PC-9 (cell line): ENCODE measurements at regions not wholly inside any gene's neighbourhood (a gene's known extent, or its start where the extent isn't known, plus 50 kb on each side); places are given as distances from the start of the nearest gene placed in this dataset.

Experiments
- EZH2 ChIP-seq: fragments of 200-600 bp; sonication (generic); IDR thresholded peaks from 2 replicates; pipeline ENCODE4 v1.8.0; 2017; ENCODE audit warnings: antibody characterized with exemption, low read depth
- TF ChIP-seq, protein P1 (sequence below): fragments of 200-600 bp; sonication (generic); conservative IDR thresholded peaks from 2 replicates; pipeline ENCODE4 v1.6.1; 2017; ENCODE audit warnings: mixed run types, antibody characterized with exemption, mild to moderate bottlenecking, moderate library complexity

- TF ChIP-seq EZH2 = no peak
- TF ChIP-seq, protein P1, sequence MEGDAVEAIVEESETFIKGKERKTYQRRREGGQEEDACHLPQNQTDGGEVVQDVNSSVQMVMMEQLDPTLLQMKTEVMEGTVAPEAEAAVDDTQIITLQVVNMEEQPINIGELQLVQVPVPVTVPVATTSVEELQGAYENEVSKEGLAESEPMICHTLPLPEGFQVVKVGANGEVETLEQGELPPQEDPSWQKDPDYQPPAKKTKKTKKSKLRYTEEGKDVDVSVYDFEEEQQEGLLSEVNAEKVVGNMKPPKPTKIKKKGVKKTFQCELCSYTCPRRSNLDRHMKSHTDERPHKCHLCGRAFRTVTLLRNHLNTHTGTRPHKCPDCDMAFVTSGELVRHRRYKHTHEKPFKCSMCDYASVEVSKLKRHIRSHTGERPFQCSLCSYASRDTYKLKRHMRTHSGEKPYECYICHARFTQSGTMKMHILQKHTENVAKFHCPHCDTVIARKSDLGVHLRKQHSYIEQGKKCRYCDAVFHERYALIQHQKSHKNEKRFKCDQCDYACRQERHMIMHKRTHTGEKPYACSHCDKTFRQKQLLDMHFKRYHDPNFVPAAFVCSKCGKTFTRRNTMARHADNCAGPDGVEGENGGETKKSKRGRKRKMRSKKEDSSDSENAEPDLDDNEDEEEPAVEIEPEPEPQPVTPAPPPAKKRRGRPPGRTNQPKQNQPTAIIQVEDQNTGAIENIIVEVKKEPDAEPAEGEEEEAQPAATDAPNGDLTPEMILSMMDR = no peak
Observed at GRCh38 chr2:104289651-104290565, 564.0 kb upstream of the POU3F3 start.
